H1 (cell line): ENCODE measurements at regions not wholly inside any gene's neighbourhood (a gene's known extent, or its start where the extent isn't known, plus 50 kb on each side); places are given as distances from the start of the nearest gene placed in this dataset.

Experiments
- CTCF ChIA-PET: fragments of 300-600 bp; sonication (Branson Sonifier 250); formaldehyde crosslinking; loops from one replicate; lab custom pipeline; 2021; ENCODE audit not compliant: partially characterized antibody; lab: Charles Lee
- POLR2A ChIA-PET: fragments of 300-600 bp; sonication (Branson Sonifier 250); formaldehyde crosslinking; loops from one replicate; lab custom pipeline; 2021; ENCODE audit warnings: inconsistent platforms; ENCODE audit not compliant: partially characterized antibody; lab: Charles Lee
- DNase-seq, 2 experiments: peaks; one replicate each; pipeline versions ENCODE4 v3.0.0 to v3.0.0-alpha.2; 2010 to 2022; ENCODE audit warnings: low spot score in 2 of 2, low read depth in 1 of 2, mixed read lengths in 1 of 2
- FAIRE-seq: peaks from 2 replicates; lab custom pipeline; 2011; peaks lifted over from hg19 to GRCh38; lab: Jason Lieb, UNC
- H2AFZ ChIP-seq: 2 replicates; pipeline ENCODE4 v1.8.1; 2012; ENCODE audit warnings: low read length, inconsistent platforms
- H2AK5ac ChIP-seq: 2 replicates; pipeline ENCODE4 v1.6.1; 2013; ENCODE audit warnings: low read depth, low read length
- H2BK120ac ChIP-seq: replicated peaks from 2 replicates; pipeline ENCODE3; 2013; ENCODE audit warnings: low read depth, low read length, inconsistent platforms
- H2BK12ac ChIP-seq: 2 replicates; pipeline ENCODE4 v1.6.1; 2013; ENCODE audit warnings: low read depth, low read length
- H2BK15ac ChIP-seq: 2 replicates; pipeline ENCODE4 v1.6.1; 2013; ENCODE audit warnings: low read length
- H2BK20ac ChIP-seq: 2 replicates; pipeline ENCODE4 v1.6.1; 2013; ENCODE audit warnings: low read length
- H2BK5ac ChIP-seq: 2 replicates; pipeline ENCODE4 v1.6.1; 2013; ENCODE audit warnings: low read depth, low read length
- H3K14ac ChIP-seq: 2 replicates; pipeline ENCODE4 v1.6.1; 2013; ENCODE audit warnings: inconsistent platforms; ENCODE audit not compliant: insufficient read length
- H3K18ac ChIP-seq: 2 replicates; pipeline ENCODE4 v1.6.1; 2013; ENCODE audit warnings: low read length; ENCODE audit errors: extremely low read depth
- H3K23ac ChIP-seq: 2 replicates; pipeline ENCODE4 v1.6.1; 2013; ENCODE audit warnings: inconsistent platforms; ENCODE audit not compliant: insufficient read length
- H3K23me2 ChIP-seq: 2 replicates; pipeline ENCODE4 v1.6.1; 2013; ENCODE audit warnings: low read depth, low read length
- H3K27ac ChIP-seq: 2 replicates; pipeline ENCODE4 v1.6.1; 2011; ENCODE audit warnings: low read depth, low read length, inconsistent platforms
- H3K27me3 ChIP-seq, 4 experiments: replicated peaks in 1 of 4; 1 replicate in 1 of 4; 2 replicates in 3 of 4; pipeline versions ENCODE4 v1.6.1 to v1.8.1; 2011 to 2013; ENCODE audit warnings: low read length in 3 of 4, mild to moderate bottlenecking in 3 of 4, inconsistent platforms in 2 of 4, mixed read lengths in 2 of 4, moderate library complexity in 1 of 4; ENCODE audit not compliant: control insufficient read depth in 3 of 4, insufficient read depth in 3 of 4; ENCODE audit errors: extremely low read depth in 1 of 4
- H3K36me3 ChIP-seq, 4 experiments: 2 replicates each; pipeline versions ENCODE4 v1.6.1 to v1.8.1; 2011 to 2013; ENCODE audit warnings: mild to moderate bottlenecking in 4 of 4, low read length in 3 of 4, moderate library complexity in 2 of 4, control low read depth in 1 of 4, inconsistent platforms in 1 of 4; ENCODE audit not compliant: insufficient read depth in 4 of 4, control insufficient read depth in 2 of 4
- H3K4ac ChIP-seq: replicated peaks from 2 replicates; pipeline ENCODE3; 2013; ENCODE audit warnings: low read length, low read depth, mixed read lengths, inconsistent platforms; ENCODE audit not compliant: insufficient read length
- H3K4me1 ChIP-seq, 4 experiments: replicated peaks in 1 of 4; 1 replicate in 1 of 4; 2 replicates in 3 of 4; pipeline versions ENCODE4 v1.6.1 to v1.8.1; 2011 to 2013; ENCODE audit warnings: low read length in 3 of 4, inconsistent platforms in 2 of 4, mixed read lengths in 1 of 4; ENCODE audit not compliant: insufficient read depth in 4 of 4, control insufficient read depth in 3 of 4
- H3K4me2 ChIP-seq, 2 experiments: 2 replicates each; pipeline versions ENCODE4 v1.6.1 to v1.8.1; 2011 to 2013; ENCODE audit warnings: low read depth in 2 of 2, low read length in 2 of 2, control low read depth in 1 of 2, inconsistent platforms in 1 of 2, mild to moderate bottlenecking in 1 of 2; ENCODE audit not compliant: insufficient read depth in 1 of 2
- H3K4me3 ChIP-seq, 4 experiments: fragments of 200-600, 300-600 bp in 1 of 4; sonication (generic), shearing (Covaris generic), sonication (Bioruptor Twin) in 1 of 4; 2 replicates each; pipeline versions ENCODE4 v1.5.1 to v1.8.1; 2011 to 2016; ENCODE audit warnings: low read length in 4 of 4, low read depth in 3 of 4, control low read depth in 2 of 4, inconsistent platforms in 2 of 4, mild to moderate bottlenecking in 2 of 4, mixed read lengths in 1 of 4, moderate library complexity in 1 of 4; ENCODE audit not compliant: insufficient read depth in 2 of 4; ENCODE audit errors: extremely low read depth in 1 of 4
- H3K56ac ChIP-seq: replicated peaks from 2 replicates; pipeline ENCODE3; 2013; ENCODE audit warnings: low read depth, mild to moderate bottlenecking, mixed read lengths, low read length, inconsistent platforms; ENCODE audit not compliant: insufficient read length
- H3K79me1 ChIP-seq: 2 replicates; pipeline ENCODE4 v1.6.1; 2013; ENCODE audit warnings: low read depth, low read length, control low read depth
- H3K79me2 ChIP-seq, 2 experiments: 2 replicates each; pipeline versions ENCODE4 v1.6.1 to v1.8.1; 2012 to 2013; ENCODE audit warnings: low read length in 2 of 2, mild to moderate bottlenecking in 2 of 2, inconsistent platforms in 1 of 2; ENCODE audit not compliant: insufficient read depth in 2 of 2, control insufficient read depth in 1 of 2
- H3K9ac ChIP-seq, 4 experiments: replicated peaks in 1 of 4; 1 replicate in 1 of 4; 2 replicates in 3 of 4; pipeline versions ENCODE4 v1.6.1 to v1.8.1; 2011 to 2013; ENCODE audit warnings: low read depth in 3 of 4, low read length in 3 of 4, control low read depth in 2 of 4, mild to moderate bottlenecking in 2 of 4, moderate library complexity in 2 of 4, inconsistent platforms in 1 of 4; ENCODE audit errors: extremely low read depth in 1 of 4
- H3K9me3 ChIP-seq, 2 experiments: 2 replicates each; pipeline versions ENCODE4 v1.6.1 to v1.8.1; 2012 to 2013; ENCODE audit warnings: mild to moderate bottlenecking in 2 of 2, moderate library complexity in 2 of 2, control low read depth in 1 of 2, inconsistent platforms in 1 of 2, low read depth in 1 of 2, low read length in 1 of 2, mixed read lengths in 1 of 2; ENCODE audit not compliant: insufficient read depth in 2 of 2
- H4K20me1 ChIP-seq, 2 experiments: replicated peaks in 1 of 2; 2 replicates each; pipeline versions ENCODE3 to v1.8.1; 2011 to 2013; ENCODE audit warnings: inconsistent platforms in 2 of 2, low read length in 2 of 2, mild to moderate bottlenecking in 1 of 2; ENCODE audit not compliant: insufficient read depth in 2 of 2, control insufficient read depth in 1 of 2
- H4K5ac ChIP-seq: 2 replicates; pipeline ENCODE4 v1.6.1; 2013; ENCODE audit warnings: low read length, low read depth, mixed read lengths, inconsistent platforms; ENCODE audit not compliant: insufficient read length
- H4K8ac ChIP-seq: 2 replicates; pipeline ENCODE4 v1.8.0; 2013; ENCODE audit warnings: mild to moderate bottlenecking, moderate library complexity, low read length, inconsistent platforms; ENCODE audit not compliant: insufficient read depth; ENCODE audit errors: extremely low read depth
- H4K91ac ChIP-seq: replicated peaks from 2 replicates; pipeline ENCODE3; 2013; ENCODE audit warnings: low read length, mixed read lengths, inconsistent platforms; ENCODE audit not compliant: insufficient read length
- BACH1 ChIP-seq: IDR thresholded peaks from 2 replicates; pipeline ENCODE4 v1.6.1; 2012; ENCODE audit warnings: low read length, improper control_type of control experiment
- BCL11A ChIP-seq, 2 experiments: IDR thresholded peaks; one replicate each; pipeline ENCODE4 v1.6.1; 2011; ENCODE audit warnings: low read depth in 2 of 2, low read length in 2 of 2, mild to moderate bottlenecking in 2 of 2
- CEBPB ChIP-seq: IDR thresholded peaks from 2 replicates; pipeline ENCODE4 v1.6.1; 2012; ENCODE audit warnings: low read depth, low read length
- CHD1 ChIP-seq: IDR thresholded peaks from 2 replicates; pipeline ENCODE4 v1.6.1; 2012; ENCODE audit warnings: low read depth, low read length, improper control_type of control experiment
- CHD2 ChIP-seq: IDR thresholded peaks from 2 replicates; pipeline ENCODE4 v1.6.1; 2012; ENCODE audit warnings: low read length, improper control_type of control experiment
- GABPA ChIP-seq: IDR thresholded peaks from 2 replicates; pipeline ENCODE4 v1.6.1; 2011; ENCODE audit warnings: mild to moderate bottlenecking, low read length, moderate library complexity, borderline replicate concordance; ENCODE audit not compliant: insufficient read depth
- POLR2A ChIP-seq, 2 experiments: IDR thresholded peaks; 1 replicate in 1 of 2; 2 replicates in 1 of 2; pipeline ENCODE4 v1.6.1; 2011; ENCODE audit warnings: low read depth in 2 of 2, low read length in 2 of 2, mild to moderate bottlenecking in 2 of 2; ENCODE audit errors: control extremely low read depth in 1 of 2
- RFX5 ChIP-seq: IDR thresholded peaks from 2 replicates; pipeline ENCODE4 v1.6.1; 2011; ENCODE audit warnings: low read depth, low read length, improper control_type of control experiment, borderline replicate concordance
- SIRT6 ChIP-seq: IDR thresholded peaks from one replicate; pipeline ENCODE4 v1.7.1; 2012; ENCODE audit warnings: low read length, inconsistent platforms
- SUZ12 ChIP-seq: fragments of 200-600 bp; sonication (generic); IDR thresholded peaks from 2 replicates; pipeline ENCODE4 v1.6.1; 2012; ENCODE audit warnings: mild to moderate bottlenecking, inconsistent platforms, low read length, moderate library complexity, mixed read lengths
- TAF7 ChIP-seq: optimal IDR thresholded peaks from 2 replicates; pipeline ENCODE3; 2011; ENCODE audit warnings: low read depth, mild to moderate bottlenecking, inconsistent platforms, low read length, moderate library complexity, borderline replicate concordance
- TBP ChIP-seq: IDR thresholded peaks from 2 replicates; pipeline ENCODE4 v1.6.1; 2011; ENCODE audit warnings: low read depth, low read length, improper control_type of control experiment
- TEAD4 ChIP-seq: IDR thresholded peaks from 2 replicates; pipeline ENCODE4 v1.6.1; 2012; ENCODE audit warnings: low read depth, low read length, inconsistent platforms, mixed read lengths
- WGBS, 2 experiments: shearing (Covaris generic) in 1 of 2; methylation state at CpG; one replicate each; pipeline versions ENCODE4 v1.1.6 to v1.1.7; 2013 to 2015; ENCODE audit warnings: low lambda C conversion rate in 2 of 2, mixed read lengths in 2 of 2, inconsistent platforms in 1 of 2, low coverage in 1 of 2, missing lambda C conversion rate in 1 of 2; ENCODE audit not compliant: insufficient replicate concordance in 2 of 2, insufficient coverage in 1 of 2, insufficient read length in 1 of 2; ENCODE audit errors: extremely low coverage in 1 of 2, missing lambda C conversion rate in 1 of 2; 5-methylcytosine and 5-hydroxymethylcytosine counted together
- TF ChIP-seq, protein P1 (sequence below): IDR thresholded peaks from 2 replicates; pipeline ENCODE4 v1.6.1; 2012; ENCODE audit warnings: low read length, inconsistent platforms
- TF ChIP-seq, protein P2 (sequence below): IDR thresholded peaks from 2 replicates; pipeline ENCODE4 v1.6.1; 2012; ENCODE audit warnings: inconsistent platforms

DNA sequence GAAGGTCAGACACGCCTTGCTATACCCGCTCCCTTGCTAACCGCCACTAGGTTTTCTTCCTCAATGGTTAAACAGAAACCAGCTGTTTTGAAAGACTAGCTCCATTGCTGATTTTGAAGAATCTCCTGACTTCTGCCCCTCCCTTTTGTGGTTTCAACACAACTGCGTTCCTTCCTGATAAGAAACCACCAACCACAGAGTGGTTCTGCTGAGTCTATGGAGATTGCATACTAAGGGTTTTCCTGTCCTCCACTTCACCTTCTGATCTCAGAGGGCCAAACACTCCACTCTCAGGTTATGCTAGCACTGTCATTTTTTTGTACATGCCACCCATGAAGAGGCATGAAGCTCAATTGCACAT lies 207.9 kb downstream of the MYLK4 start:
- Histone ChIP-seq H3K9me3 (peaks cover under 1 to 5% of the 10 kb centered on the region in 2 experiments; a peak in 2 of 4 replicates), H3K23ac (no peak overlapping the region), H3K36me3 (no peaks in the 10 kb centered on the region), H4K20me1 (no peaks in the 10 kb centered on the region), H3K56ac (no peak overlapping the region), H3K4ac (no peak overlapping the region), H2BK20ac (no peak overlapping the region), H3K4me1 (no peaks in the 10 kb centered on the region), H3K4me2 (no peak overlapping the region), H2BK12ac (no peak overlapping the region), H2BK5ac (no peak overlapping the region), H3K4me3 (no peak overlapping the region), H3K27me3 (no peaks in the 10 kb centered on the region), H3K27ac (no peak overlapping the region), H3K23me2 (no peaks in the 10 kb centered on the region), H2AK5ac (no peak overlapping the region), H4K8ac (no peak overlapping the region), H2AFZ (no peak overlapping the region), H3K79me1 (no peaks in the 10 kb centered on the region), H4K91ac (no peak overlapping the region), H2BK15ac (no peak overlapping the region), H2BK120ac (no peak overlapping the region), H4K5ac (no peak overlapping the region), H3K9ac (no peak overlapping the region), H3K79me2 (no peaks in the 10 kb centered on the region), H3K18ac (no peak overlapping the region), H3K14ac (no peak overlapping the region)
- FAIRE-seq (no peak), DNase-seq (no peak)
- POLR2A ChIA-PET: no interaction called here
- CTCF ChIA-PET: no interaction called here
- 92% methylated on average over 4 of the region's 4 CpGs; no CpG with 5 or more reads in 1 of the 2 experiments for WGBS, 2 experiments
- TF ChIP-seq, protein P1, sequence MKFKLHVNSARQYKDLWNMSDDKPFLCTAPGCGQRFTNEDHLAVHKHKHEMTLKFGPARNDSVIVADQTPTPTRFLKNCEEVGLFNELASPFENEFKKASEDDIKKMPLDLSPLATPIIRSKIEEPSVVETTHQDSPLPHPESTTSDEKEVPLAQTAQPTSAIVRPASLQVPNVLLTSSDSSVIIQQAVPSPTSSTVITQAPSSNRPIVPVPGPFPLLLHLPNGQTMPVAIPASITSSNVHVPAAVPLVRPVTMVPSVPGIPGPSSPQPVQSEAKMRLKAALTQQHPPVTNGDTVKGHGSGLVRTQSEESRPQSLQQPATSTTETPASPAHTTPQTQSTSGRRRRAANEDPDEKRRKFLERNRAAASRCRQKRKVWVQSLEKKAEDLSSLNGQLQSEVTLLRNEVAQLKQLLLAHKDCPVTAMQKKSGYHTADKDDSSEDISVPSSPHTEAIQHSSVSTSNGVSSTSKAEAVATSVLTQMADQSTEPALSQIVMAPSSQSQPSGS: no peak
- no peak for TF ChIP-seq GABPA
- TF ChIP-seq SIRT6: no peak
- TF ChIP-seq, protein P2, sequence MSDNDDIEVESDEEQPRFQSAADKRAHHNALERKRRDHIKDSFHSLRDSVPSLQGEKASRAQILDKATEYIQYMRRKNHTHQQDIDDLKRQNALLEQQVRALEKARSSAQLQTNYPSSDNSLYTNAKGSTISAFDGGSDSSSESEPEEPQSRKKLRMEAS: no peak
- TF ChIP-seq POLR2A (IDR thresholded peaks at IDR 0.05; ENCODE audit: control extremely low read depth in 1 of 2, low read depth in 2 of 2, low read length in 2 of 2): no peak
- no peak for TF ChIP-seq BCL11A (IDR thresholded peaks at IDR 0.05; ENCODE audit: low read depth in 2 of 2, low read length in 2 of 2)
- no peak for TF ChIP-seq TBP
- no peak for TF ChIP-seq CHD2
- no peak for TF ChIP-seq SUZ12
- TF ChIP-seq CHD1: no peak
- no peak for TF ChIP-seq RFX5
- TF ChIP-seq TEAD4: no peak
- no peak for TF ChIP-seq CEBPB
- TF ChIP-seq BACH1: no peak
- no peak for TF ChIP-seq TAF7
